WTC11 (cell line): ENCODE measurements at regions not wholly inside any gene's neighbourhood (a gene's known extent, or its start where the extent isn't known, plus 50 kb on each side); places are given as distances from the start of the nearest gene placed in this dataset.

Experiments
- CREB1 ChIP-seq: sonication (generic); formaldehyde crosslinking; IDR thresholded peaks from 2 replicates; pipeline ENCODE4 v1.8.0; 2023; ENCODE audit warnings: mild to moderate bottlenecking, missing genetic modification reagents
- ESRRA ChIP-seq: sonication (generic); formaldehyde crosslinking; IDR thresholded peaks from 2 replicates; pipeline ENCODE4 v1.8.1; 2022; ENCODE audit warnings: mild to moderate bottlenecking, missing genetic modification reagents, borderline replicate concordance
- ETV6 ChIP-seq: sonication (generic); formaldehyde crosslinking; IDR thresholded peaks from 2 replicates; pipeline ENCODE4 v1.8.1; 2022; ENCODE audit warnings: mild to moderate bottlenecking, missing genetic modification reagents
- JUN ChIP-seq: sonication (generic); formaldehyde crosslinking; IDR thresholded peaks from 2 replicates; pipeline ENCODE4 v1.8.0; 2023; ENCODE audit warnings: mild to moderate bottlenecking, missing genetic modification reagents
- NFYB ChIP-seq: sonication (generic); formaldehyde crosslinking; conservative IDR thresholded peaks from 2 replicates; pipeline ENCODE4 v1.8.0; 2022; ENCODE audit warnings: low read depth, missing genetic modification reagents
- ZNF138 ChIP-seq: sonication (generic); formaldehyde crosslinking; conservative IDR thresholded peaks from 2 replicates; pipeline ENCODE4 v1.8.1; 2022; ENCODE audit warnings: mild to moderate bottlenecking, moderate library complexity, missing genetic modification reagents
- TF ChIP-seq, protein P1 (sequence below): sonication (generic); formaldehyde crosslinking; IDR thresholded peaks from 2 replicates; pipeline ENCODE4 v1.8.1; 2022; ENCODE audit warnings: mild to moderate bottlenecking, missing genetic modification reagents, moderate library complexity, borderline replicate concordance
- TF ChIP-seq, protein P2 (sequence below): fragments of 200-600 bp; IDR thresholded peaks from 2 replicates; pipeline ENCODE4 v1.8.0; 2022; ENCODE audit warnings: antibody characterized with exemption
- TF ChIP-seq, protein P3 (sequence below): sonication (generic); formaldehyde crosslinking; IDR thresholded peaks from 2 replicates; pipeline ENCODE4 v1.8.1; 2023; ENCODE audit warnings: mild to moderate bottlenecking, missing genetic modification reagents, moderate library complexity

DNA sequence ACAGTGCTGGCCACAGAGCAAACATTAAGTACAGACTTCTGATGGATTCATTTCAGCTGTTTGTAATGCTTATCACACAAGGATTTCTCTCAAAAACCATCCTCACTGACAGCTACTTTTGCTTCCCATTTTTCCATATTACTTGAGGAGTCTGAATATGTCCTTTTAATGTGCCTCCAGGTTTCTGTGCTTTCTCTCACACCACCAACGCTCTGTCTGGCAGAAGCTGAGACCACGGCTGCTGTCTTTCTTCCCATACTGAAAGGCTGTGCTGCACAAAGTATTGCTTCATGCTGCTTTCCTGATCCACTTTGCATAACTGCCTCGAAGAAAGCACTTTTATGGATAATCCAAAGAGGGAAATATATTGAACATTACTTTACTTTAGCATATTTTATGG is 312.1 kb upstream of the ZEB2 start:
- TF ChIP-seq, protein P1, sequence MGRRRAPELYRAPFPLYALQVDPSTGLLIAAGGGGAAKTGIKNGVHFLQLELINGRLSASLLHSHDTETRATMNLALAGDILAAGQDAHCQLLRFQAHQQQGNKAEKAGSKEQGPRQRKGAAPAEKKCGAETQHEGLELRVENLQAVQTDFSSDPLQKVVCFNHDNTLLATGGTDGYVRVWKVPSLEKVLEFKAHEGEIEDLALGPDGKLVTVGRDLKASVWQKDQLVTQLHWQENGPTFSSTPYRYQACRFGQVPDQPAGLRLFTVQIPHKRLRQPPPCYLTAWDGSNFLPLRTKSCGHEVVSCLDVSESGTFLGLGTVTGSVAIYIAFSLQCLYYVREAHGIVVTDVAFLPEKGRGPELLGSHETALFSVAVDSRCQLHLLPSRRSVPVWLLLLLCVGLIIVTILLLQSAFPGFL (CRISPR knock-in tag), result no peak
- TF ChIP-seq, protein P2, sequence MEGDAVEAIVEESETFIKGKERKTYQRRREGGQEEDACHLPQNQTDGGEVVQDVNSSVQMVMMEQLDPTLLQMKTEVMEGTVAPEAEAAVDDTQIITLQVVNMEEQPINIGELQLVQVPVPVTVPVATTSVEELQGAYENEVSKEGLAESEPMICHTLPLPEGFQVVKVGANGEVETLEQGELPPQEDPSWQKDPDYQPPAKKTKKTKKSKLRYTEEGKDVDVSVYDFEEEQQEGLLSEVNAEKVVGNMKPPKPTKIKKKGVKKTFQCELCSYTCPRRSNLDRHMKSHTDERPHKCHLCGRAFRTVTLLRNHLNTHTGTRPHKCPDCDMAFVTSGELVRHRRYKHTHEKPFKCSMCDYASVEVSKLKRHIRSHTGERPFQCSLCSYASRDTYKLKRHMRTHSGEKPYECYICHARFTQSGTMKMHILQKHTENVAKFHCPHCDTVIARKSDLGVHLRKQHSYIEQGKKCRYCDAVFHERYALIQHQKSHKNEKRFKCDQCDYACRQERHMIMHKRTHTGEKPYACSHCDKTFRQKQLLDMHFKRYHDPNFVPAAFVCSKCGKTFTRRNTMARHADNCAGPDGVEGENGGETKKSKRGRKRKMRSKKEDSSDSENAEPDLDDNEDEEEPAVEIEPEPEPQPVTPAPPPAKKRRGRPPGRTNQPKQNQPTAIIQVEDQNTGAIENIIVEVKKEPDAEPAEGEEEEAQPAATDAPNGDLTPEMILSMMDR, result no peak
- TF ChIP-seq ZNF138, result no peak
- no peak for TF ChIP-seq NFYB (CRISPR knock-in tag)
- no peak for TF ChIP-seq ETV6 (CRISPR knock-in tag)
- no peak for TF ChIP-seq CREB1 (CRISPR knock-in tag)
- no peak for TF ChIP-seq ESRRA (CRISPR knock-in tag)
- TF ChIP-seq JUN, result no peak
- TF ChIP-seq, protein P3, sequence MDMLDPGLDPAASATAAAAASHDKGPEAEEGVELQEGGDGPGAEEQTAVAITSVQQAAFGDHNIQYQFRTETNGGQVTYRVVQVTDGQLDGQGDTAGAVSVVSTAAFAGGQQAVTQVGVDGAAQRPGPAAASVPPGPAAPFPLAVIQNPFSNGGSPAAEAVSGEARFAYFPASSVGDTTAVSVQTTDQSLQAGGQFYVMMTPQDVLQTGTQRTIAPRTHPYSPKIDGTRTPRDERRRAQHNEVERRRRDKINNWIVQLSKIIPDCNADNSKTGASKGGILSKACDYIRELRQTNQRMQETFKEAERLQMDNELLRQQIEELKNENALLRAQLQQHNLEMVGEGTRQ (CRISPR knock-in tag), result no peak
